ENCODE measurements at regions not wholly inside any gene's neighbourhood (a gene's known extent, or its start where the extent isn't known, plus 50 kb on each side); places are given as distances from the start of the nearest gene placed in this dataset.
"Not testable (repeated sequence)": the region's sequence is repeated elsewhere in the genome, so short reads cannot be mapped to it uniquely, and the experiment has no call there.

GRCh38 chr2:175362331-175362730 lies 180.8 kb upstream of the ATP5MC3 start:
- Mint-ChIP-seq H3K4me1 (ENCODE audit: low read depth) (peaks cover 5% of the 10 kb centered on the region), H3K27ac (no peak overlapping the region), H3K9me3 (ENCODE audit: insufficient read depth) (no peaks in the 10 kb centered on the region), H3K36me3 (ENCODE audit: low read depth) (no peaks in the 10 kb centered on the region), H3K27me3 (ENCODE audit: low read depth) (peaks cover 16% of the 10 kb centered on the region), H3K4me3 (no peak overlapping the region)
- DNase-seq = no peak
- POLR2A ChIA-PET = no interaction called here
- ATAC-seq = no peak
- CTCF ChIA-PET = no interaction called here

- DNase-seq (no peak), ATAC-seq (no peak)
- Mint-ChIP-seq H3K36me3 (ENCODE audit: low read depth) (no peaks in the 10 kb centered on the region), H3K4me3 (no peak overlapping the region), H3K4me1 (ENCODE audit: low read depth) (peaks cover 5% of the 10 kb centered on the region), H3K9me3 (ENCODE audit: insufficient read depth) (no peaks in the 10 kb centered on the region), H3K27me3 (ENCODE audit: low read depth) (peaks cover 8% of the 10 kb centered on the region), H3K27ac (no peak overlapping the region)
- ChIA-PET POLR2A (no interaction called here), CTCF (no interaction called here)
Observed at GRCh38 chr2:175359710-175360109, 178.2 kb upstream of the ATP5MC3 start.

GRCh38 chr2:175356901-175357300 lies 175.4 kb upstream of the ATP5MC3 start:
- ATAC-seq (no peak), DNase-seq (no peak)
- H3K27ac Mint-ChIP-seq = no peak overlapping the region
- POLR2A ChIA-PET = no interaction called here
- no peak overlapping the region for H3K4me3 Mint-ChIP-seq
- H3K36me3 Mint-ChIP-seq (ENCODE audit: low read depth) = no peaks in the 10 kb centered on the region
- CTCF ChIA-PET = interaction anchor here (0.6 kb wide), 1 partner anchor 47 kb away, joined by 3 read pairs; no protein-coding TSS in a partner anchor
- H3K27me3 Mint-ChIP-seq (ENCODE audit: low read depth) = peaks cover 9% of the 10 kb centered on the region
- H3K4me1 Mint-ChIP-seq (ENCODE audit: low read depth) = peaks cover 5% of the 10 kb centered on the region
- no peaks in the 10 kb centered on the region for H3K9me3 Mint-ChIP-seq (ENCODE audit: insufficient read depth)

- peaks cover 11% of the 10 kb centered on the region for H3K27me3 Mint-ChIP-seq (ENCODE audit: low read depth)
- H3K36me3 Mint-ChIP-seq (ENCODE audit: low read depth) = no peaks in the 10 kb centered on the region
- CTCF ChIA-PET = no interaction called here
- ATAC-seq = no peak
- H3K27ac Mint-ChIP-seq = no peak overlapping the region
- DNase-seq = no peak
- H3K4me1 Mint-ChIP-seq (ENCODE audit: low read depth) = peaks cover 5% of the 10 kb centered on the region
- H3K9me3 Mint-ChIP-seq (ENCODE audit: insufficient read depth) = no peaks in the 10 kb centered on the region
- H3K4me3 Mint-ChIP-seq = no peak overlapping the region
- POLR2A ChIA-PET = no interaction called here
Observed at GRCh38 chr2:175355246-175355645, 173.7 kb upstream of the ATP5MC3 start.

GRCh38 chr2:175353275-175353674 lies 171.8 kb upstream of the ATP5MC3 start:
- ChIA-PET POLR2A (no interaction called here), CTCF (no interaction called here)
- H3K27me3 Mint-ChIP-seq (ENCODE audit: low read depth) = peaks cover 15% of the 10 kb centered on the region
- H3K36me3 Mint-ChIP-seq (ENCODE audit: low read depth) = no peaks in the 10 kb centered on the region
- H3K4me1 Mint-ChIP-seq (ENCODE audit: low read depth) = peaks cover 5% of the 10 kb centered on the region
- ATAC-seq = no peak
- no peaks in the 10 kb centered on the region for H3K9me3 Mint-ChIP-seq (ENCODE audit: insufficient read depth)
- no peak overlapping the region for H3K4me3 Mint-ChIP-seq
- no peak for DNase-seq
- H3K27ac Mint-ChIP-seq = no peak overlapping the region

GRCh38 chr2:175351512-175351911 lies 170.0 kb upstream of the ATP5MC3 start:
- H3K4me1 Mint-ChIP-seq (ENCODE audit: low read depth) = no peaks in the 10 kb centered on the region
- H3K27ac Mint-ChIP-seq = no peak overlapping the region
- H3K9me3 Mint-ChIP-seq (ENCODE audit: insufficient read depth) = no peaks in the 10 kb centered on the region
- ATAC-seq = no peak
- POLR2A ChIA-PET = no interaction called here
- CTCF ChIA-PET = no interaction called here
- H3K36me3 Mint-ChIP-seq (ENCODE audit: low read depth) = no peaks in the 10 kb centered on the region
- no peak overlapping the region for H3K4me3 Mint-ChIP-seq
- peaks cover 15% of the 10 kb centered on the region for H3K27me3 Mint-ChIP-seq (ENCODE audit: low read depth)
- DNase-seq = no peak

- no peak for ATAC-seq
- POLR2A ChIA-PET = no interaction called here
Observed at GRCh38 chr2:175350105-175350504, 168.6 kb upstream of the ATP5MC3 start.

GRCh38 chr2:175342085-175342484 lies 160.6 kb upstream of the ATP5MC3 start:
- Mint-ChIP-seq H3K4me1 (ENCODE audit: low read depth) (no peaks in the 10 kb centered on the region), H3K4me3 (no peak overlapping the region), H3K27ac (no peak overlapping the region), H3K36me3 (ENCODE audit: low read depth) (no peaks in the 10 kb centered on the region), H3K27me3 (ENCODE audit: low read depth) (peaks cover 13% of the 10 kb centered on the region), H3K9me3 (ENCODE audit: insufficient read depth) (peaks cover 20% of the 10 kb centered on the region)
- POLR2A ChIA-PET = no interaction called here
- ATAC-seq (no peak), DNase-seq (no peak)
- CTCF ChIA-PET = no interaction called here

More at GRCh38 chr2:175350105-175350504, 168.6 kb upstream of the ATP5MC3 start:
- H3K27ac Mint-ChIP-seq = no peak overlapping the region
- no peaks in the 10 kb centered on the region for H3K36me3 Mint-ChIP-seq (ENCODE audit: low read depth)
- H3K27me3 Mint-ChIP-seq (ENCODE audit: low read depth) = peaks cover 15% of the 10 kb centered on the region
- H3K4me3 Mint-ChIP-seq = no peak overlapping the region
- DNase-seq = no peak
- H3K9me3 Mint-ChIP-seq (ENCODE audit: insufficient read depth) = no peaks in the 10 kb centered on the region
- H3K4me1 Mint-ChIP-seq (ENCODE audit: low read depth) = no peaks in the 10 kb centered on the region
- CTCF ChIA-PET = no interaction called here

- no peak overlapping the region for H3K4me3 Mint-ChIP-seq
- CTCF ChIA-PET = interaction anchor here (0.6 to 3.2 kb wide), 4 partner anchors 9 to 126 kb away, joined by 3 to 14 read pairs (median 3); no protein-coding TSS in a partner anchor
- DNase-seq (no peak), ATAC-seq (no peak)
- no peak overlapping the region for H3K27ac Mint-ChIP-seq
- no peaks in the 10 kb centered on the region for H3K4me1 Mint-ChIP-seq (ENCODE audit: low read depth)
- peaks cover 11% of the 10 kb centered on the region for H3K9me3 Mint-ChIP-seq (ENCODE audit: insufficient read depth)
- H3K36me3 Mint-ChIP-seq (ENCODE audit: low read depth) = no peaks in the 10 kb centered on the region
- peaks cover 2% of the 10 kb centered on the region for H3K27me3 Mint-ChIP-seq (ENCODE audit: low read depth)
- POLR2A ChIA-PET = no interaction called here
Observed at GRCh38 chr2:175330195-175330594, 148.7 kb upstream of the ATP5MC3 start.

- H3K9me3 Mint-ChIP-seq (ENCODE audit: insufficient read depth) = peaks cover 11% of the 10 kb centered on the region
- H3K4me1 Mint-ChIP-seq (ENCODE audit: low read depth) = peaks cover 9% of the 10 kb centered on the region
- peaks cover 2% of the 10 kb centered on the region for H3K27me3 Mint-ChIP-seq (ENCODE audit: low read depth)
- H3K36me3 Mint-ChIP-seq (ENCODE audit: low read depth) = no peaks in the 10 kb centered on the region
- H3K4me3 Mint-ChIP-seq = no peak overlapping the region
- ATAC-seq (no peak), DNase-seq (no peak)
- CTCF ChIA-PET = no interaction called here
- POLR2A ChIA-PET = no interaction called here
- H3K27ac Mint-ChIP-seq = no peak overlapping the region
Observed at GRCh38 chr2:175326801-175327200, 145.3 kb upstream of the ATP5MC3 start.

GRCh38 chr2:175326164-175326563 lies 144.7 kb upstream of the ATP5MC3 start:
- H3K27me3 Mint-ChIP-seq (ENCODE audit: low read depth); H3K4me1 Mint-ChIP-seq (ENCODE audit: low read depth); DNase-seq; POLR2A ChIA-PET; CTCF ChIA-PET; H3K36me3 Mint-ChIP-seq (ENCODE audit: low read depth); H3K27ac Mint-ChIP-seq; ATAC-seq; H3K4me3 Mint-ChIP-seq: not testable (repeated sequence)
- H3K9me3 Mint-ChIP-seq (ENCODE audit: insufficient read depth) = peaks cover 11% of the 10 kb centered on the region

GRCh38 chr2:175323162-175323561 lies 141.7 kb upstream of the ATP5MC3 start:
- no peak for DNase-seq
- no peaks in the 10 kb centered on the region for H3K36me3 Mint-ChIP-seq (ENCODE audit: low read depth)
- ChIA-PET CTCF (no interaction called here), POLR2A (no interaction called here)
- peaks cover 9% of the 10 kb centered on the region for H3K4me1 Mint-ChIP-seq (ENCODE audit: low read depth)
- H3K9me3 Mint-ChIP-seq (ENCODE audit: insufficient read depth) = peaks cover 11% of the 10 kb centered on the region
- no peak overlapping the region for H3K4me3 Mint-ChIP-seq
- H3K27me3 Mint-ChIP-seq (ENCODE audit: low read depth) = peaks cover 6% of the 10 kb centered on the region
- ATAC-seq = no peak
- no peak overlapping the region for H3K27ac Mint-ChIP-seq

GRCh38 chr2:175318542-175318941 lies 137.0 kb upstream of the ATP5MC3 start:
- H3K4me3 Mint-ChIP-seq = no peak overlapping the region
- POLR2A ChIA-PET = no interaction called here
- peaks cover 12% of the 10 kb centered on the region for H3K27me3 Mint-ChIP-seq (ENCODE audit: low read depth)
- peaks cover 5% of the 10 kb centered on the region for H3K4me1 Mint-ChIP-seq (ENCODE audit: low read depth)
- no peak for DNase-seq
- no peaks in the 10 kb centered on the region for H3K36me3 Mint-ChIP-seq (ENCODE audit: low read depth)
- H3K27ac Mint-ChIP-seq = no peak overlapping the region
- CTCF ChIA-PET = no interaction called here
- no peaks in the 10 kb centered on the region for H3K9me3 Mint-ChIP-seq (ENCODE audit: insufficient read depth)
- no peak for ATAC-seq

Measured in activated CD8-positive, alpha-beta T cell treated with anti-CD3 and anti-CD28 coated beads, Interleukin-2, amount 10 ng/mL, durations not matched to agents 7 days and 5 days (primary cell).